Endothelial cell of umbilical vein (primary cell): ENCODE measurements at regions not wholly inside any gene's neighbourhood (a gene's known extent, or its start where the extent isn't known, plus 50 kb on each side); places are given as distances from the start of the nearest gene placed in this dataset.

Experiments
- BruUV-seq: library from RNA; stranded (reverse); fragments of 400-500 nt; replicated peaks from 2 replicates; lab custom pipeline; 2021; lab: Mats Ljungman, UMichigan
- CTCF ChIA-PET: fragments of 300-600, 350-600 bp; sonication (Branson Sonifier 250); formaldehyde crosslinking; loops from one replicate; lab custom pipeline; 2021; ENCODE audit warnings: antibody characterized with exemption, inconsistent platforms; lab: Charles Lee
- POLR2A ChIA-PET: fragments of 300-600, 350-600 bp; sonication (Branson Sonifier 250); formaldehyde crosslinking; loops from one replicate; lab custom pipeline; 2021; ENCODE audit warnings: antibody characterized with exemption, inconsistent platforms; lab: Charles Lee
- DNase-seq: peaks from one replicate; pipeline ENCODE4 v3.0.0-alpha.2; 2011; ENCODE audit warnings: low read depth, low spot score
- FAIRE-seq: peaks from 2 replicates; lab custom pipeline; 2011; peaks lifted over from hg19 to GRCh38; lab: Jason Lieb, UNC
- H2AFZ ChIP-seq: 2 replicates; pipeline ENCODE4 v1.6.0; 2012; ENCODE audit warnings: low read depth, low read length, control low read depth, inconsistent platforms
- H3K27ac ChIP-seq: 2 replicates; pipeline ENCODE4 v1.5.1; 2011; ENCODE audit warnings: low read depth, mild to moderate bottlenecking, control low read depth, low read length, moderate library complexity; ENCODE audit not compliant: insufficient read depth
- H3K27me3 ChIP-seq, 2 experiments: 2 replicates each; pipeline versions ENCODE4 v1.6.0 to v1.6.1; 2011; ENCODE audit warnings: low read length in 2 of 2, mixed read lengths in 1 of 2; ENCODE audit not compliant: control insufficient read depth in 2 of 2, insufficient read depth in 2 of 2
- H3K36me3 ChIP-seq, 2 experiments: 2 replicates in 1 of 2; 3 replicates in 1 of 2; pipeline ENCODE4 v1.5.1; 2011; ENCODE audit warnings: low read length in 2 of 2, mild to moderate bottlenecking in 1 of 2, moderate library complexity in 1 of 2; ENCODE audit not compliant: control insufficient read depth in 2 of 2, insufficient read depth in 2 of 2; ENCODE audit errors: extremely low read depth in 1 of 2
- H3K4me1 ChIP-seq: 3 replicates; pipeline ENCODE4 v1.5.1; 2011; ENCODE audit warnings: mild to moderate bottlenecking, low read length; ENCODE audit not compliant: control insufficient read depth, insufficient read depth; ENCODE audit errors: extremely low read depth
- H3K4me2 ChIP-seq: 2 replicates; pipeline ENCODE4 v1.6.1; 2011; ENCODE audit warnings: low read length, control low read depth, mixed read lengths; ENCODE audit not compliant: insufficient read depth
- H3K4me3 ChIP-seq, 3 experiments: fragments of 200-600 bp in 1 of 3; sonication (generic), shearing (Covaris generic) in 1 of 3; replicated peaks in 1 of 3; 2 replicates each; pipeline ENCODE4 v1.5.1; 2011 to 2016; ENCODE audit warnings: control low read depth in 3 of 3, low read length in 3 of 3, mild to moderate bottlenecking in 2 of 3, inconsistent platforms in 1 of 3, low read depth in 1 of 3, moderate library complexity in 1 of 3; ENCODE audit not compliant: insufficient read depth in 1 of 3
- H3K79me2 ChIP-seq: 2 replicates; pipeline ENCODE4 v1.6.0; 2012; ENCODE audit warnings: low read length, inconsistent platforms; ENCODE audit not compliant: control insufficient read depth, insufficient read depth
- H3K9ac ChIP-seq: replicated peaks from 2 replicates; pipeline ENCODE3; 2011; ENCODE audit warnings: low read length, control low read depth; ENCODE audit not compliant: insufficient read depth; ENCODE audit errors: extremely low read depth
- H3K9me1 ChIP-seq: replicated peaks from 3 replicates; pipeline ENCODE4 v1.6.0; 2011; ENCODE audit warnings: mild to moderate bottlenecking, low read length; ENCODE audit not compliant: control insufficient read depth, insufficient read depth; ENCODE audit errors: extremely low read depth
- H3K9me3 ChIP-seq: replicated peaks from 2 replicates; pipeline ENCODE4 v1.5.1; 2012; ENCODE audit warnings: low read length, inconsistent platforms; ENCODE audit not compliant: control insufficient read depth, insufficient read depth
- H4K20me1 ChIP-seq: replicated peaks from 2 replicates; pipeline ENCODE3; 2011; ENCODE audit warnings: mild to moderate bottlenecking, low read length; ENCODE audit not compliant: control insufficient read depth, insufficient read depth; ENCODE audit errors: extremely low read depth
- CTCF ChIP-seq, 2 donors: IDR thresholded peaks; 1 replicate in 1 of 2; 2 replicates in 1 of 2; pipeline ENCODE4 v1.5.1; 2011; ENCODE audit warnings: low read length in 2 of 2, mild to moderate bottlenecking in 2 of 2, moderate library complexity in 2 of 2, control low read depth in 1 of 2, inconsistent platforms in 1 of 2, low read depth in 1 of 2; ENCODE audit not compliant: insufficient read depth in 1 of 2; ENCODE audit errors: extremely low read depth in 1 of 2
- EZH2 ChIP-seq: IDR thresholded peaks from 2 replicates; pipeline ENCODE4 v1.6.1; 2012; ENCODE audit warnings: borderline replicate concordance, low read depth, mild to moderate bottlenecking, moderate library complexity, low read length, inconsistent platforms; ENCODE audit not compliant: severe bottlenecking
- FOS ChIP-seq: IDR thresholded peaks from 2 replicates; pipeline ENCODE4 v1.6.1; 2011; ENCODE audit warnings: mild to moderate bottlenecking, low read length, moderate library complexity, borderline replicate concordance; ENCODE audit not compliant: insufficient read depth
- GATA2 ChIP-seq: IDR thresholded peaks from 2 replicates; pipeline ENCODE4 v1.7.0; 2011; ENCODE audit warnings: low read depth, mild to moderate bottlenecking, moderate library complexity, mixed read lengths, low read length; ENCODE audit not compliant: insufficient read length, insufficient read depth
- JUN ChIP-seq: IDR thresholded peaks from 2 replicates; pipeline ENCODE4 v1.6.1; 2011; ENCODE audit warnings: borderline replicate concordance, low read depth; ENCODE audit not compliant: insufficient read length, insufficient read depth
- MYC ChIP-seq: IDR thresholded peaks from one replicate; pipeline ENCODE4 v1.6.1; 2011; ENCODE audit warnings: mild to moderate bottlenecking, low read depth, low read length
- POLR2A ChIP-seq: IDR thresholded peaks from 2 replicates; pipeline ENCODE4 v1.6.1; 2012; ENCODE audit warnings: low read depth, mild to moderate bottlenecking, control low read depth, low read length
- POLR2AphosphoS5 ChIP-seq: IDR thresholded peaks from 2 replicates; pipeline ENCODE4 v1.6.1; 2012; ENCODE audit warnings: low read depth, mild to moderate bottlenecking, control low read depth, low read length, moderate library complexity; ENCODE audit not compliant: insufficient read depth
- dilution Hi-C: fragments of 300-500 bp; cut with MboI; formaldehyde crosslinking; loops from one replicate; pipeline ENCODE4 v1.15.0; 2019; ENCODE audit warnings: low sequenced_read_pairs; ENCODE audit not compliant: extremely low pct_ligation_motif_present
- intact Hi-C: fragments of 100-400 bp; cut with micrococcal nuclease; formaldehyde crosslinking; loops from one replicate; pipeline ENCODE4 v1.10.0; 2022
- TF ChIP-seq, protein P1 (sequence below): IDR thresholded peaks from 2 replicates; pipeline ENCODE4 v1.6.1; 2011; ENCODE audit not compliant: insufficient read depth, insufficient read length

DNA sequence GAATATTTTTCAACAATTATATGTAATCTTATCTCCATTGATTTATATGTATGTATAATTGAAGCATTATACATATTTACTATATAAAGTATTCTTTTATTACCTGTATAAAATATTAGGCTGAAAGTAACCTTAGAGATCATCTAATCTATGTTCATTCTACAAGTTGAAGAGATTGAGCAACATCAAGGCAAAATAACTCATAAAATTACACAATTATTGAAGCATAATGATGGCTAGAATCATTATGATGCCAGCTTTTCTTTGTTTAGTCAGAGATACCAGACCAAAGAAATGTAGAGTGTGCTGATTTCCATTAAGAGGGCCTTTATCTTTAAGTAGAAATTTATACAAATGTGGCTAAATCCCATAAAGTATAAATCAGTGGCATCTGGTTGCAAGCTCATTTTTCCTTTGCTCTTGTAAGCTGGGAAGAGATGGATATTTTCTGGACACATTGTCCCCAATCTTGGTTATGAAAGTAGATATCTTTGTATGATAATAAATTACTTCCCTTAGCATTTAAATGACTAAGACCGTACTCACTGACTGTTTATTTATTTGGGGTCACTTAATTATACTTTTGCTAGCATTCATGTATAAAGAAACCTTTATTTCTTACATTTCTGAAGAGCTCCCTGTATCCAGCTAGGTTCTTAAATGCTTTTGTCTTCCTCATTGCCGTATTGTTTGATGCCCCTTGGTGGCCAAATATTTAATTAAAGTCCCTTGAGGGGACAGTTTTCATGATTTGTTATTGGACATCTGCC is 339.8 kb downstream of the PCDH7 start:
- no peak for FAIRE-seq

DNA sequence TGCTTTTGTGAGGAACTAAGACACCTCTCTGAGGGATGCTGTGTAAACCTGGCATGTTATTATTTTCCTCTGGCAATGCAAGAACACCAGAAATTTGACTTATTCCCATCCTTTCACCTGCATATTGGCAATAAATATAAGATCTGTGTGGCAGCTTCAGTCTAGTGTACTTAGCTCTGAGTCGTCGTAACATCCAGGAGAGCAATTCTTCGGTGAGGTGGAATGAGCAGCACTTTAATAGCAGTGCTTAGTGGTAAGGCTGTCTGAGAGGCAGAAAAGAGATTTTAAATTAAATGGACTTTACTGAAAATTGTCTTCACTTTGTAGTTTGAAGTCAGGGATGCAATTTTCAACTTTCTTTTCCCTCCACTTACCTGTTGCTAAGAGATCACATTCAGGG is 344.9 kb downstream of the PCDH7 start:
- H3K27ac ChIP-seq = no peak overlapping the region
- BruUV-seq = no TSS peak
- no peak overlapping the region for H3K9ac ChIP-seq
- peaks cover 8% of the 10 kb centered on the region for H3K4me1 ChIP-seq
- no peaks in the 10 kb centered on the region for H3K9me1 ChIP-seq
- no peaks in the 10 kb centered on the region for H3K36me3 ChIP-seq
- ChIA-PET CTCF (no interaction called here), POLR2A (no interaction called here)
- H3K79me2 ChIP-seq = no peaks in the 10 kb centered on the region
- no peaks in the 10 kb centered on the region for H4K20me1 ChIP-seq
- H3K27me3 ChIP-seq = no peaks in the 10 kb centered on the region
- no peak overlapping the region for H3K4me2 ChIP-seq
- no peaks in the 10 kb centered on the region for H3K9me3 ChIP-seq
- TF ChIP-seq EZH2 (no peak), GATA2 (no peak), POLR2AphosphoS5 (no peak), CTCF (IDR thresholded peaks at IDR 0.05; ENCODE audit: extremely low read depth in 1 of 2, insufficient read depth in 1 of 2, low read depth in 1 of 2, low read length in 2 of 2) (no peak), FOS (no peak), MYC (no peak), POLR2A (no peak), JUN (no peak)
- TF ChIP-seq, protein P1, sequence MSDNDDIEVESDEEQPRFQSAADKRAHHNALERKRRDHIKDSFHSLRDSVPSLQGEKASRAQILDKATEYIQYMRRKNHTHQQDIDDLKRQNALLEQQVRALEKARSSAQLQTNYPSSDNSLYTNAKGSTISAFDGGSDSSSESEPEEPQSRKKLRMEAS = no peak
- FAIRE-seq = no peak
- H2AFZ ChIP-seq = no peak overlapping the region
- DNase-seq = no peak
- intact Hi-C loops = no loop called here
- dilution Hi-C loops = no loop called here
- no peak overlapping the region for H3K4me3 ChIP-seq

More for the DNA sequence above, 339.8 kb downstream of the PCDH7 start:
- no peaks in the 10 kb centered on the region for H3K9me3 ChIP-seq
- no peaks in the 10 kb centered on the region for H3K27me3 ChIP-seq
- H3K27ac ChIP-seq = no peak overlapping the region
- POLR2A ChIA-PET = no interaction called here
- peak overlapping the region; percentile 50 for H3K4me2 ChIP-seq
- no peaks in the 10 kb centered on the region for H3K79me2 ChIP-seq
- peaks cover 5% of the 10 kb centered on the region for H3K4me1 ChIP-seq
- H3K4me3 ChIP-seq = no peak overlapping the region
- intact Hi-C loops = no loop called here
- no peaks in the 10 kb centered on the region for H3K9me1 ChIP-seq
- no peak overlapping the region for H2AFZ ChIP-seq
- no peaks in the 10 kb centered on the region for H4K20me1 ChIP-seq
- CTCF ChIA-PET = interaction anchor here (0.5 to 1.0 kb wide), 2 partner anchors 14 to 236 kb away, joined by 3 to 4 read pairs; no protein-coding TSS in a partner anchor
- dilution Hi-C loops = no loop called here
- TF ChIP-seq POLR2AphosphoS5 = no peak
- TF ChIP-seq FOS = peak; percentile 23
- no peak for TF ChIP-seq JUN
- BruUV-seq = no TSS peak
- H3K36me3 ChIP-seq = no peaks in the 10 kb centered on the region
- peak; percentile 14 for DNase-seq
- H3K9ac ChIP-seq = no peak overlapping the region
